Right forelimb (tissue), 1 donor: ENCODE measurements at regions not wholly inside any gene's neighbourhood (a gene's known extent, or its start where the extent isn't known, plus 50 kb on each side); places are given as distances from the start of the nearest gene placed in this dataset.

Experiments used
- DNase-seq: peaks from one replicate; pipeline ENCODE4 v3.0.0-alpha.2; 2018

GRCh38 chr7:96638669-96639068, 71.0 kb downstream of the SEM1 start:
- no peak for DNase-seq

GRCh38 chr7:96637522-96637921, 72.1 kb downstream of the SEM1 start:
- DNase-seq = no peak

- DNase-seq = no peak
Measured at GRCh38 chr7:96636979-96637378, 72.7 kb downstream of the SEM1 start.

GRCh38 chr7:96636342-96636860, 73.2 kb downstream of the SEM1 start:
- no peak for DNase-seq

GRCh38 chr7:96629884-96630283, 79.8 kb downstream of the SEM1 start:
- DNase-seq = no peak

- DNase-seq = no peak
Measured at GRCh38 chr7:96624954-96625353, 84.7 kb downstream of the SEM1 start.

- no peak for DNase-seq
Measured at GRCh38 chr7:96621932-96622331, 87.7 kb downstream of the SEM1 start.

GRCh38 chr7:96614154-96614867, 95.3 kb downstream of the SEM1 start:
- no peak for DNase-seq

- no peak for DNase-seq
Measured at GRCh38 chr7:96612034-96612433, 97.6 kb downstream of the SEM1 start.

- no peak for DNase-seq
Measured at GRCh38 chr7:96605045-96605716, 104.5 kb downstream of the SEM1 start.

- no peak for DNase-seq
Measured at GRCh38 chr7:96599288-96599936, 110.2 kb downstream of the SEM1 start.

- no peak for DNase-seq
Measured at GRCh38 chr7:96598421-96598820, 111.2 kb downstream of the SEM1 start.

- DNase-seq = no peak
Measured at GRCh38 chr7:96596120-96596826, 113.4 kb downstream of the SEM1 start.

- DNase-seq = no peak
Measured at GRCh38 chr7:96591900-96592676, 117.6 kb downstream of the SEM1 start.

GRCh38 chr7:96591159-96591899, 118.3 kb downstream of the SEM1 start:
- no peak for DNase-seq

GRCh38 chr7:96589038-96589437, 120.6 kb downstream of the SEM1 start:
- no peak for DNase-seq

- no peak for DNase-seq
Measured at GRCh38 chr7:96579119-96579518, 130.5 kb downstream of the SEM1 start.

- no peak for DNase-seq
Measured at GRCh38 chr7:96578606-96579005, 131.0 kb downstream of the SEM1 start.

- no peak for DNase-seq
Measured at GRCh38 chr7:96563409-96563808, 146.2 kb downstream of the SEM1 start.

- no peak for DNase-seq
Measured at GRCh38 chr7:96562966-96563365, 146.7 kb downstream of the SEM1 start.

GRCh38 chr7:96562458-96562857, 147.2 kb downstream of the SEM1 start:
- DNase-seq = no peak

- no peak for DNase-seq
Measured at GRCh38 chr7:96561892-96562291, 147.8 kb downstream of the SEM1 start.
